ENCODE measurements at regions not wholly inside any gene's neighbourhood (a gene's known extent, or its start where the extent isn't known, plus 50 kb on each side); places are given as distances from the start of the nearest gene placed in this dataset.

- DNase-seq (ENCODE audit: low read depth), result no peak
Measured at GRCh38 chr16:55041540-55042234, 111.0 kb downstream of the IRX5 start.

- no peak for DNase-seq (ENCODE audit: low read depth)
Measured at GRCh38 chr16:55042556-55043432, 112.1 kb downstream of the IRX5 start.

- DNase-seq (ENCODE audit: low read depth), result no peak
Measured at GRCh38 chr16:55043499-55043898, 112.8 kb downstream of the IRX5 start.

DNA sequence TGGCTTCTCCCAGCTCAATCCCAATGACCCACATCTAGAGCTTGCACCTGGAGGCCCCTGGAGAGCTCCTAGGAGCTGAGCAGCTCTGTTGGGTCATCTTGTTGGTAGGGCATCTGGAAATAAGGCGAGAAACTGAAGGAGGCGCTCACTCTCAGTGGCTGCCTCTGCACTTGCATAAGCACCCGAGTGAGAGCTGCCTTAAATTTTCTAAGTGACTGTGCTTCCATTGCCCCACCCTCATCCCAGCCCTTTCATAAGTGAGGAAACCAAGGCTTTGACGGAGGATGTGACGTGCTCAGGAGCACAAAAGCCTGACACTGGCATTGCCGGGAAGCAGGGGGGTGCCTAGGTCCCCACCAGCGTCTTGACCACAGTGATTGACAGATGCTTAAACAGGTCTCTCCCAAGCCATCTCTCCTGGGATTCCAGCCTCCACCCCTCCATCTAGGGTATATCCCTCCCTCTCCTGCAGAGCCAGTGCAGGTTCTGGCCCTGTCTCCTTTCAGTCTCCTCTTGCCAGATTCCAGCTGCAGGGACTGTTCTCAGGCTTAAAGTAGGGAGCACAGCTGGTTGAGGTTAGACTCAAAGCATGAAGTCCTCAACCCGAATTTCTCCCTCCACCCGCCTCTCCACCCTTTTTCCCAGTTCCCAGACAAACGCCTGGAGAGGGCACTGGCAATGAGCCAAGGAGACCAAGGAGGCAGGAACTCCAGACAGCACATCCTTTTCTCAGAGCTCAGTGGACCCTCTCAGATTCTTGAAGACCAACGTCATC lies 113.7 kb downstream of the IRX5 start:
- no peak for DNase-seq (ENCODE audit: low read depth)

DNA sequence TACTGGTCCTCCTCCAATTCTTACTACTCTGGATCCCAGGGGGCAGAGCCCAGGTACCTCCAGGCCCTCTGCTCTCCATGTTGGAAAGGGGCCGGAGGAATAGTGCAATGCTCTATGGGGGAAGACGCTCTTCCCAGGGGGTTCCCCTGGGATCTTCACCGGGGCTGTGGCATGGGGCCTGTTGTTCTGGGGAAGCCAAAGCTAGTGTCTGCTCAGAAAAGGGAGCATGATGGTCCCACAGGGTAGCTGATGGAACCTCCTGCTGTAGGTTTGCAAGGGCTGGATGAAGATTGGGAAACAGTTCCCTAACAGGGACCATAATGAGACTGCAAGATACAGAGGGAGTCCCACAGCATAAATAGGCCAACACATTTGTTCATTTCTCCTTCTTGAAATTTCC lies 114.7 kb downstream of the IRX5 start:
- no peak for DNase-seq (ENCODE audit: low read depth)

DNA sequence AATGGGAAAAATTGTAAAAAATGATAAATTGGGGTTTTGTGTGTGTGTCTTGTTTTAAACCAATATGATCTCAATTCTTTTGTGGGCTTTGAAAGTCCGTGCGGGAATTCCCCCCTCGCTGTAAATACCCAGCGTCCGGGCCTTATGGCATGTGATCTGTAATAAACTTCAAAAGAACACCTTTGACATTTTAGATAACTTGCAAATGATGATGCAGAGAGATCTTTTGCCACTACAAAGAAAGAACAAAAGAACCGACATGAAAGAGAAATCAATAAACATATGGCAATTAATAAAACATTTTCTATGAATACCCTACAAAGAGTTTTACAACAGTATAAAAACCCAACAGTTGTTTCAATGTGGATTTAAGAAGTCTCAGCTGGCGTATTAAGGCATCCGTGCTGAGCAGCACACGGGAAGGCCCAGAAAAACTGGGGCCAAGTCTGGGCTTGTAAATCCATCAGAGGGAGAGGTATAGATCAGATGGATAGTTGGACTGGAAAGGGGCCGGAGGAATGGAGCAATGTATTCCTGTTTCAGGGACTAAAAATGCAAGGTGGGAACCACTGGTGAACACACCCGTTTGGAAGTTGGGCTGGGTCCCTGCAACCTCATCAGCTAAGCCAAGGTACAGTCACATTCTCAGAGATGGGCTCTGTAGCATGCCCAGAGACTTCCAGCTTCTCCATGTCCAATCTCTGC lies 115.2 kb downstream of the IRX5 start:
- DNase-seq (ENCODE audit: low read depth), result no peak

DNA sequence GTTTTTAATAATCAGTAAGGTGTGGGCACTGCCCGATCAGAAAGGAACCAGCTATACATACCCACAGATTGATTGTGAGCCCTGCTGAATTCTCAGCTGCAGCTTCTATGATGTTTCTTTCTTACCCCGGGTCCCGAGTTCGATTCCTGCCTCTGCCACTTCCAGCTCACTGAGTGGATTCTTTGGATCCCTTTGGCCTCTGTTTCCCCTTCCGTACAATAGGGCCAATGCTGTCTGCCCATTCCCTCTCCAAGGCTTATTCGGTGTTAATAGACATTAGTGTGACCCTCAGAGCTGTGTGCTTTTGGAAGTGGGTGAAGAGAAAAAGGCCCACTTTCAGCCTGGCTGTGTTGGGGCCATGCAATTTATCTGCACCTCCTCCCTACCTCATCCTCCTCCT lies 115.8 kb downstream of the IRX5 start:
- DNase-seq (ENCODE audit: low read depth), result no peak

GRCh38 chr16:55046916-55047315 lies 116.3 kb downstream of the IRX5 start:
- no peak for DNase-seq (ENCODE audit: low read depth)

- no peak for DNase-seq (ENCODE audit: low read depth)
Measured at GRCh38 chr16:55047331-55047730, 116.7 kb downstream of the IRX5 start.

DNA sequence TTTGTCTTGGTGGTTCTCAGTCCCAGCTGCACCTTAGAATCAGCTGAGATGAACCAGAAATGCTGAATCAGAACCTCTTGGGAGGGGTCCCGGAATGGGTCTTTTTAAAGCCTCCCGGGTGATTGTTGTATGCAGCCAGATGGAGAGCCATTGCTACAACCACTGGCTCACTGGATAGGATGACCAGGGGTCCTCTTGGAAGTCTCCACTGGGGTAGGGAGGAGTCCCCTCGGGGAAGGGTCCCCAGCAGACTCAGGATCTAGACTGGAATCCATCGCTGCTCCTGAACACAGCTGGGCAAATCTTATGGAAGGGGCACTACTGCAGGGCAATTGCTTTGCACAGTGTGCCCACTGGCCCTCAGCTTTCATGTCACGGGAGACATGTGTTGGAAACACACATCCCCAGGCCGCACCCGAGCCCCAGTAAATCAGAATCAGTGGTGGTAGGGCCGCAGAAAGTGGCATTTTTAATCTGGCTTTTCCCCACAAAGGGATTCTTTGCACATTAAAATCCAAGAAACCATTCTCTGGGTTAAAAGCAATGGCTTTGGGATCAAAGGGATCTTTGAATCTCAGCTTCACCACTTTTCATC lies 117.3 kb downstream of the IRX5 start:
- no peak for DNase-seq (ENCODE audit: low read depth)

DNA sequence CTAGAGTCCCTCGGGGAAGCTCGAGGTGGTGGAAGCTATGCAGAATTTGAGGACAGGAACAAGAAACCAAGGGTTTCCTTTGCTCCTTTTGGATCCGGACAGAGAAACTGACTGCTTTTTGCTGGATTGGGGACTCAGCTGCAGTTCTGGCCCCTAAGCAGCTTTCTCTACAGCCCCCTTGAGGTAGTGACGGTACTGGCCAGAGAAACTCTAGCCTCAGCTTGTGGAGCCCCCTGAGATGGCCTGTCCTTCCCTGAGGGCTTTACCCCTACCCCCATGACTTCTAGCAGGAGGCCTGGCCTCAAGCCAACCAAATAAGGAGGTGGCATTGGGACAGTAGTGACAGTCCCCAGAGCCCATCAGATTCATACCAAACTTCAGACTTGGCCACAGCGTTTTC lies 118.1 kb downstream of the IRX5 start:
- DNase-seq (ENCODE audit: low read depth), result no peak

DNA sequence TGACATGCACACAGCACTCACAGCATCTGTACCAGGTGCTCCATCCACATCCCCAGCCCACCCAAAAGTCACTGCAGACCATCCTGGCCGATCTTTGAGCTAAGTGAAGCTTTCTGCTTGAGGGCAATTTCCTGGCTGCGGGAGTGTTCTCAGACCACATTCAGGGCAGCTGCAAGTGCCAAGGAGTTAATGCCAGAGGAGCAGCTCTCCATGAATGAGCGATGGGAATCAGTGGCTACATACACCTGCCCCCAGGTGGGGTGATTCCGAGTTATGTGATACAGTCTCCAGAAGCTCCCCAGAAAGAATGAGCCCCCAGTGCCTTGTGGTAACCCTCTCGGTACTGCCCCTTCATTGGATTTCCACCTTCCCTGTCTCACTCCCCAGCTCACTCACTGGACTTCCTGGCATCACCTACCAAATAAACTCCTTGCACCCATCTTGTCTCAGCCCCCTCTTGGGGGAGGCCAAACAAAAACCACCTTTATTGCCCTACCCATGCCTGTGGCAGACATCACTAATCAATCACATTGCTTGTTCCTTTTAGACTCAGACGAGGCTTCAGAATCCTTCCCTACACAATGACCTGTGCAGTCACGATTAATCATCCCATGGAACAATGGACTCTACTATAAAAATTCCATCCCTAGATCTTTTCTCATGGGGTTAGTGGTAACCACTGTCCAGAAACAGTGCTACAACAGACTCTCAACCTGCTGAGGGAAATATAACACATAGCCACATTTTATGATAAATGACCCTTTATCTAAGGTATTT lies 121.1 kb downstream of the IRX5 start:
- DNase-seq (ENCODE audit: low read depth), result no peak

DNA sequence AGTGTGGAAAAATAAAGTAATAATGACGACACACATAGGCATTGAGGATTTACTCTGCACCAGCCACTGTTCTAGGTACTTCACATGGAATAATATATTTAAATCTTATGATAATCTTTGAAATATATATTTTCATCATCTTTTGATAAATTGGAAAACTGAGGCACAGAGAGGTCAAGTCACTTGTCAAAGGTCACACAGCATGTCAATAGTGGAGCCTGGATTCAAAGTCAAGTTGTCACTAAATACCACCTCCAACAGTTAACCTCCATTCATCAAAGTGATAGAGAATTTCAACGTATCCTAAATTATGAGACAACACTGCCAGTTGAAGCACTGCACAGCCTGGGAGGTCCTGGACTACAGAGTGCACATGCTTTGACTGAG lies 121.7 kb downstream of the IRX5 start:
- DNase-seq (ENCODE audit: low read depth), result no peak

DNA sequence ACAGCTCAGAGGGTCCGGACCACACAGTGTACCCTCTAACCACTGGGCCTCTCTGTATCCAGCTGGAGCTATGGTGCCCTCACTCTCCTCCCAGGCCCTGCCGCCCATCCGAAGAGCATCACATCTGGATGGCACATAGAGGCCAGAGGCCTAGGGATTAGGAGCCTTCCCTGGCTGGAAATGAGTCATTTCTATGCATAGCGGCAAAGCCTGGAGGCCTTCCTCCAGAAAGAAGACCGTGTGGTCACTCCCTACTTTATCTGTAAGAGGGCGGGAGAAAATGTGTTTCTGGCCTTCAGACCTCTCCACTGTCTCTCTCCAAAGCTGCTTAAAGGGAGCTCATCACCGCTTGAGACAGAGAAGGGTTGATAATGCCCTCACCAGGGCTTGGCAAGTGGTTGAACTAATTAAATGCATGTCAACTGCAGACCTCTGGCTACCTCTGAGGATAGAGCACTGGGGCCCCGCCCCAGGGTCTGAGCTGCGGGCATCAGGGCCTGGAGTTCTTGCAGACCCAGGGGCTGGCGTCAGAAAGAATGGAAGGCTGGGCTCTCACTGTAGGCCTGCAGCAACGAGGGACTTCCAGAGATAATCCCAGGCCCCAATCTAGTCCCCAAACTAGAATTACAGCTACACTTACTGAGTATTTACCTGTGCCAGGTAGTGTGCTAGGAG lies 122.2 kb downstream of the IRX5 start:
- peak; percentile 77 for DNase-seq (ENCODE audit: low read depth)

- no peak for DNase-seq (ENCODE audit: low read depth)
Measured at GRCh38 chr16:55055262-55055661, 124.6 kb downstream of the IRX5 start.

DNA sequence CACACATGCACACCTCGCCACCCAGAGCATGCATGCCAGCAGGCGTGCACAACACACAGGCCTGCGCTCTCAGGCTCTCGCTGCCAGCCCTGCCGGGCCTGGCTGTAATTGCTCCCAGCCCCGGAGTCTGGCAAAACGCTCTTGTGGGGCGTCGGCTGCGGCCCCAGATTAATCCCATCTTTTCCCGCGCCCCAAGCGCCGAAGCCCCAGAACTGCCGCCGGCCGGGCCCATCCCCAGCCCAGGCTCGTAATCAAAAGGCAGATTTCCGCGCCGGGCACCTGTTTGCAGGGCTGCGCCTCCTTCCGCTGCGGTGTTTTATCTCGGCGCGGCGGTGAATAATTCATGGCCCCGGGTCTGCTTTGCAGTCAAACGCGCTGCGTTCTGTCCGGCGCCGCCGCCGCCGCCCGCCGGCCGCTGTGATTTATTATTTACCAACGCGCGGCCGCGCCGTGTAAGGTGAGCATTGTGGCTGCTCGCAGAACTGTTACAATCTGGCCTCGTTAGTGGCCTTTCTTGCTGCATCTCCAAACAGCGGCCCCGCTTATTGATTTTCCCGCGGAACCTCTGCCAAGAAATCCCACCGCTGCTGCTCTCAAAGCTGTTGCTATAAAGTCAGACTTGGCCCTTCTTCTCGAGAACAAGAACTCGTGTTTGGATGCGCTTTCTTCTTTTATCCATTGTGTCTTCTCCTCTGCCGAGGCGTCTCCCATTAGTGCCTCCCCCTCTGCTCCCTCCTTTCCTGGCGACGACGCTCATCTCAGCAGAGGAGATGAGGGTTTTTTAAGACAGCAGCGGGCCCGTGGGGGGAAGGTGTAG lies 126.1 kb downstream of the IRX5 start:
- DNase-seq (ENCODE audit: low read depth), result no peak

DNA sequence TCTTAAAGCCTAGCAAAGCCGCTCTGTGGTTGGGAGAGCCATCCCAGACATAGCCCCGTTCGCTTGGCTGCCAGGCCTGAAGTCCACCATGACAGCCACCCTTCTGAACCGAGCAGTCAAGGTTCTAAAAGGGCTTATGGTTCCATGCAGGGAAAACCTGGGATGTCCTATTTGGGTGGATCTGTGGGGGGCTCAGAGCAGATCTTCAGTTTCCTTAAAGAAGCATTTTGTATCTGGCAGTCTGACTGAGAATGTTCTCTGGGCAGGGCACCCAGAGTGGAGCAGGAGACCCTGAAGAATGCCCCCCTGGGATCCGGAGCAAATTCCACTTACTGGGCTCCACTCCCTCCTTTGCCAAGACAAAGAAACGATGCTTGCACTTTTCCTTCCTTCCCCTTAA lies 127.2 kb downstream of the IRX5 start:
- DNase-seq (ENCODE audit: low read depth), result no peak

GRCh38 chr16:55058576-55058975 lies 127.9 kb downstream of the IRX5 start:
- no peak for DNase-seq (ENCODE audit: low read depth)

DNA sequence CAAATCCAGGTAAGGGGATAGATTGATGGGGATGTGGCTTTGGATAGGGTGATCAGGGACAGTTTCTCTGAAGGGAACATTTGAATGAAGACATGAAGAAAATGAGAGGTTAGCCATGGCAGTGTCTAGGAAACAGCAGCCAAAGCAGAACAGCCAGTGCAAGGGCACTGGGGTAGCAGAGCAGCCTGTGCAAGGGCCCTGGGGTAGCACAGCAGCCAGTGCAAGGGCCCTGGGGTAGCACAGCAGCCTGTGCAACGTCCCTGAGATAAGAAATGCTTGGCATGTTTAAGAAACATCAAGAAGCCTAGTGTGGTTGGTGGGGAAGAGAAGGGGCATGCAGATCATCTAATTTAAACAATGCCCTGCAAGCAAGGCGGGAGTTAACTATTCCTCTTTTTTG lies 128.5 kb downstream of the IRX5 start:
- no peak for DNase-seq (ENCODE audit: low read depth)

Measured in RPMI7951 (cell line).